H9 (cell line): ENCODE measurements at regions not wholly inside any gene's neighbourhood (a gene's known extent, or its start where the extent isn't known, plus 50 kb on each side); places are given as distances from the start of the nearest gene placed in this dataset.

Experiments used
- DNase-seq: peaks from one replicate; pipeline ENCODE4 v3.0.0-alpha.2; 2017
- H2AFZ ChIP-seq: one replicate; pipeline ENCODE4 v1.6.1; 2013; ENCODE audit warnings: mild to moderate bottlenecking, low read length, control low read depth, moderate library complexity
- H2AK5ac ChIP-seq: 2 replicates; pipeline ENCODE4 v1.6.1; 2013; ENCODE audit warnings: low read length, control low read depth, mixed read lengths; ENCODE audit not compliant: insufficient read length
- H2BK120ac ChIP-seq: one replicate; pipeline ENCODE4 v1.6.1; 2013; ENCODE audit warnings: low read depth, mild to moderate bottlenecking, low read length, control low read depth, inconsistent platforms; ENCODE audit not compliant: poor library complexity, severe bottlenecking
- H2BK12ac ChIP-seq: 2 replicates; pipeline ENCODE4 v1.6.1; 2013; ENCODE audit warnings: low read length, control low read depth, mixed read lengths, low read depth; ENCODE audit not compliant: insufficient read length
- H2BK15ac ChIP-seq: 2 replicates; pipeline ENCODE4 v1.6.1; 2013; ENCODE audit warnings: low read depth, low read length, control low read depth
- H2BK20ac ChIP-seq: one replicate; pipeline ENCODE4 v1.6.1; 2013; ENCODE audit warnings: low read depth, mild to moderate bottlenecking, low read length, control low read depth, inconsistent platforms; ENCODE audit not compliant: poor library complexity, severe bottlenecking
- H2BK5ac ChIP-seq: 2 replicates; pipeline ENCODE4 v1.6.1; 2013; ENCODE audit warnings: low read length, control low read depth, mixed read lengths; ENCODE audit not compliant: insufficient read length
- H3K14ac ChIP-seq: 2 replicates; pipeline ENCODE4 v1.6.1; 2013; ENCODE audit warnings: low read length, control low read depth; ENCODE audit not compliant: insufficient read depth
- H3K18ac ChIP-seq: 2 replicates; pipeline ENCODE4 v1.6.1; 2013; ENCODE audit warnings: low read depth, mild to moderate bottlenecking, mixed read lengths, low read length, control low read depth; ENCODE audit not compliant: insufficient read length
- H3K23ac ChIP-seq: 2 replicates; pipeline ENCODE4 v1.6.1; 2013; ENCODE audit warnings: low read length, control low read depth, mixed read lengths, low read depth; ENCODE audit not compliant: insufficient read length
- H3K23me2 ChIP-seq: 2 replicates; pipeline ENCODE4 v1.6.1; 2013; ENCODE audit warnings: low read depth, mild to moderate bottlenecking, mixed read lengths, low read length, control low read depth; ENCODE audit not compliant: insufficient read length, poor library complexity, severe bottlenecking
- H3K27ac ChIP-seq: 2 replicates; pipeline ENCODE4 v1.5.1; 2013; ENCODE audit warnings: low read length, control low read depth, mixed read lengths, low read depth; ENCODE audit not compliant: insufficient read length
- H3K27me3 ChIP-seq: 2 replicates; pipeline ENCODE4 v1.6.1; 2013; ENCODE audit warnings: low read length, control low read depth, inconsistent platforms; ENCODE audit not compliant: insufficient read depth
- H3K4ac ChIP-seq: 2 replicates; pipeline ENCODE4 v1.6.1; 2013; ENCODE audit warnings: low read depth, mild to moderate bottlenecking, control low read depth, inconsistent platforms, low read length, moderate library complexity
- H3K4me1 ChIP-seq: 2 replicates; pipeline ENCODE4 v1.6.1; 2013; ENCODE audit warnings: low read length, control low read depth, inconsistent platforms; ENCODE audit not compliant: insufficient read depth
- H3K4me2 ChIP-seq: 2 replicates; pipeline ENCODE4 v1.6.1; 2013; ENCODE audit warnings: low read length, control low read depth, mixed read lengths; ENCODE audit not compliant: insufficient read length, insufficient read depth
- H3K56ac ChIP-seq: 2 replicates; pipeline ENCODE4 v1.6.1; 2013; ENCODE audit warnings: low read depth, mild to moderate bottlenecking, mixed read lengths, low read length, control low read depth; ENCODE audit not compliant: insufficient read length
- H3K79me1 ChIP-seq: 2 replicates; pipeline ENCODE4 v1.6.1; 2013; ENCODE audit warnings: low read depth, mild to moderate bottlenecking, moderate library complexity, low read length, control low read depth, inconsistent platforms; ENCODE audit not compliant: insufficient read depth, poor library complexity, severe bottlenecking
- H3K79me2 ChIP-seq: 2 replicates; pipeline ENCODE4 v1.6.1; 2013; ENCODE audit warnings: low read length, control low read depth, inconsistent platforms; ENCODE audit not compliant: insufficient read depth
- H3K9ac ChIP-seq: 2 replicates; pipeline ENCODE4 v1.6.1; 2013; ENCODE audit warnings: low read length, control low read depth, mixed read lengths; ENCODE audit not compliant: insufficient read length; ENCODE audit errors: extremely low read depth
- H3K9me3 ChIP-seq: one replicate; pipeline ENCODE4 v1.6.1; 2013; ENCODE audit warnings: low read depth, low read length, inconsistent platforms; ENCODE audit not compliant: control insufficient read depth
- H3T11ph ChIP-seq: one replicate; pipeline ENCODE4 v1.6.1; 2013; ENCODE audit warnings: mild to moderate bottlenecking, low read length, control low read depth, inconsistent platforms
- H4K20me1 ChIP-seq: one replicate; pipeline ENCODE4 v1.6.1; 2013; ENCODE audit not compliant: control insufficient read depth, insufficient read length, insufficient read depth
- H4K5ac ChIP-seq: 2 replicates; pipeline ENCODE4 v1.6.1; 2013; ENCODE audit warnings: low read depth, mild to moderate bottlenecking, mixed read lengths, low read length, control low read depth; ENCODE audit not compliant: insufficient read length
- H4K8ac ChIP-seq: replicated peaks from 2 replicates; pipeline ENCODE4 v1.6.1; 2013; ENCODE audit warnings: low read length, control low read depth, mixed read lengths, low read depth; ENCODE audit not compliant: insufficient read length
- H4K91ac ChIP-seq: 2 replicates; pipeline ENCODE4 v1.6.1; 2013; ENCODE audit warnings: low read depth, mild to moderate bottlenecking, moderate library complexity, mixed read lengths, low read length, control low read depth; ENCODE audit not compliant: insufficient read length
- H3K27ac Mint-ChIP-seq, 3 experiments: 2 replicates in 2 of 3; 3 replicates in 1 of 3; pipeline ENCODE4 v1.8.0; 2020 to 2021; ENCODE audit warnings: mixed read lengths in 3 of 3, mild to moderate bottlenecking in 1 of 3, moderate library complexity in 1 of 3
- H3K27me3 Mint-ChIP-seq: 2 replicates; pipeline ENCODE4 v1.8.0; 2021; ENCODE audit warnings: low read depth, mild to moderate bottlenecking, moderate library complexity, mixed read lengths
- H3K36me3 Mint-ChIP-seq, 3 experiments: 2 replicates in 2 of 3; 3 replicates in 1 of 3; pipeline ENCODE4 v1.8.0; 2020 to 2021; ENCODE audit warnings: low read depth in 3 of 3, mixed read lengths in 3 of 3; ENCODE audit not compliant: insufficient read depth in 1 of 3
- H3K4me1 Mint-ChIP-seq, 2 experiments: 2 replicates each; pipeline ENCODE4 v1.8.0; 2020; ENCODE audit warnings: mixed read lengths in 2 of 2
- H3K4me3 Mint-ChIP-seq, 2 experiments: 2 replicates in 1 of 2; 3 replicates in 1 of 2; pipeline ENCODE4 v1.8.0; 2020 to 2021; ENCODE audit warnings: mild to moderate bottlenecking in 2 of 2, mixed read lengths in 2 of 2, moderate library complexity in 1 of 2
- H3K9me3 Mint-ChIP-seq, 2 experiments: 2 replicates in 1 of 2; 3 replicates in 1 of 2; pipeline ENCODE4 v1.8.0; 2020; ENCODE audit warnings: mild to moderate bottlenecking in 2 of 2, mixed read lengths in 2 of 2, moderate library complexity in 1 of 2
- WGBS: extraction: QIAGEN DNeasy Blood & Tissue Kit; methylation state at CpG from one replicate; pipeline ENCODE4 v1.1.7; 2013; ENCODE audit warnings: missing lambda C conversion rate, low lambda C conversion rate, mixed read lengths; ENCODE audit not compliant: insufficient read length; ENCODE audit errors: extremely low coverage; 5-methylcytosine and 5-hydroxymethylcytosine counted together
- TF ChIP-seq, protein P1 (sequence below): fragments of 200-600 bp; sonication (generic); conservative IDR thresholded peaks from 3 replicates; pipeline ENCODE4 v1.8.0; 2021; ENCODE audit warnings: antibody characterized with exemption, mild to moderate bottlenecking

DNA sequence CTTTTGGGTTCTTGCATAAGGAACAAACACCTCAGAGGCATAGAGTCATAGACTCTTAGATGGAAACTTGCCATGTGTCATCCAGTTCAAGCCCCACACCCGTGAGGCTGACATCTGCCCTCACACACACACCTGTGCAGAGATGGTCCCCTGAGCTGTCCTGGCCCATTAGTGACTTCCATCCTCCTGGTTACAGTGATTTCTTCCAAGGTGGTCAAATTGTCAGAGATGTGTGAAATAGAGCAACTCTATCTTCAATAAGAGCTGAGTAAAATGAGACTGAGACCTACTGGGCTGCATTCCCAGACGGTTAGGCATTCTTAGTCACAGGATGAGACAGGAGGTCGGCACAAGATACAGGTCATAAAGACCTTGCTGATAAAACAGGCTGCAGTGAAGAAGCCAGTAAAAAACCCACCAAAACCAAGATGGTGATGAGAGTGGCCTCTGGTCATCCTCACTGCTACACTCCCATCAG lies 342.2 kb upstream of the TNRC6C start:
- H3K79me1 ChIP-seq: no peaks in the 10 kb centered on the region
- Mint-ChIP-seq H3K9me3 (peaks cover 8% of the 10 kb centered on the region in 2 experiments; a peak in 1 of 5 replicates), H3K27me3 (peaks cover 28% of the 10 kb centered on the region), H3K27ac (no peak overlapping the region), H3K4me1 (peaks cover 23 to 24% of the 10 kb centered on the region in 2 experiments), H3K4me3 (no peak overlapping the region), H3K36me3 (peaks cover 5 to 6% (median 6%) of the 10 kb centered on the region in 3 experiments; a peak in 3 of 7 replicates)
- no peak overlapping the region for H3K4me2 ChIP-seq
- no peak overlapping the region for H3K18ac ChIP-seq
- no peak overlapping the region for H2AFZ ChIP-seq
- no peak overlapping the region for H3K4ac ChIP-seq
- no peaks in the 10 kb centered on the region for H3K4me1 ChIP-seq
- H3K23ac ChIP-seq: no peak overlapping the region
- H3K27me3 ChIP-seq: no peaks in the 10 kb centered on the region
- DNase-seq: no peak
- TF ChIP-seq, protein P1, sequence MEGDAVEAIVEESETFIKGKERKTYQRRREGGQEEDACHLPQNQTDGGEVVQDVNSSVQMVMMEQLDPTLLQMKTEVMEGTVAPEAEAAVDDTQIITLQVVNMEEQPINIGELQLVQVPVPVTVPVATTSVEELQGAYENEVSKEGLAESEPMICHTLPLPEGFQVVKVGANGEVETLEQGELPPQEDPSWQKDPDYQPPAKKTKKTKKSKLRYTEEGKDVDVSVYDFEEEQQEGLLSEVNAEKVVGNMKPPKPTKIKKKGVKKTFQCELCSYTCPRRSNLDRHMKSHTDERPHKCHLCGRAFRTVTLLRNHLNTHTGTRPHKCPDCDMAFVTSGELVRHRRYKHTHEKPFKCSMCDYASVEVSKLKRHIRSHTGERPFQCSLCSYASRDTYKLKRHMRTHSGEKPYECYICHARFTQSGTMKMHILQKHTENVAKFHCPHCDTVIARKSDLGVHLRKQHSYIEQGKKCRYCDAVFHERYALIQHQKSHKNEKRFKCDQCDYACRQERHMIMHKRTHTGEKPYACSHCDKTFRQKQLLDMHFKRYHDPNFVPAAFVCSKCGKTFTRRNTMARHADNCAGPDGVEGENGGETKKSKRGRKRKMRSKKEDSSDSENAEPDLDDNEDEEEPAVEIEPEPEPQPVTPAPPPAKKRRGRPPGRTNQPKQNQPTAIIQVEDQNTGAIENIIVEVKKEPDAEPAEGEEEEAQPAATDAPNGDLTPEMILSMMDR: no peak
- no peak overlapping the region for H2BK12ac ChIP-seq
- H2AK5ac ChIP-seq: no peak overlapping the region
- no peaks in the 10 kb centered on the region for H4K20me1 ChIP-seq
- no peak overlapping the region for H3K56ac ChIP-seq
- H3K9ac ChIP-seq: no peak overlapping the region
- no CpG with 5 or more reads among the region's 3 CpGs for WGBS
- no peak overlapping the region for H2BK120ac ChIP-seq
- H2BK20ac ChIP-seq: no peak overlapping the region
- no peak overlapping the region for H4K5ac ChIP-seq
- H3K9me3 ChIP-seq: no peaks in the 10 kb centered on the region
- no peak overlapping the region for H3T11ph ChIP-seq
- no peak overlapping the region for H2BK5ac ChIP-seq
- H3K27ac ChIP-seq: no peak overlapping the region
- no peaks in the 10 kb centered on the region for H3K79me2 ChIP-seq
- H2BK15ac ChIP-seq: no peak overlapping the region
- no peak overlapping the region for H3K14ac ChIP-seq
- no peaks in the 10 kb centered on the region for H3K23me2 ChIP-seq
- H4K91ac ChIP-seq: no peak overlapping the region
- no peak overlapping the region for H4K8ac ChIP-seq
